HUES48 (cell line): ENCODE measurements at regions not wholly inside any gene's neighbourhood (a gene's known extent, or its start where the extent isn't known, plus 50 kb on each side); places are given as distances from the start of the nearest gene placed in this dataset.

Experiments used
- H3K27ac ChIP-seq: one replicate; pipeline ENCODE4 v1.7.0; 2013; ENCODE audit warnings: low read depth, low read length, inconsistent platforms
- H3K27me3 ChIP-seq: 2 replicates; pipeline ENCODE4 v1.6.1; 2013; ENCODE audit warnings: mild to moderate bottlenecking, low read length; ENCODE audit not compliant: control insufficient read depth, insufficient read depth
- H3K36me3 ChIP-seq: 2 replicates; pipeline ENCODE4 v1.6.1; 2013; ENCODE audit warnings: low read length; ENCODE audit not compliant: control insufficient read depth, insufficient read depth
- H3K4me1 ChIP-seq: 2 replicates; pipeline ENCODE4 v1.6.1; 2013; ENCODE audit warnings: mild to moderate bottlenecking, low read length; ENCODE audit not compliant: control insufficient read depth, insufficient read depth
- H3K4me3 ChIP-seq: 2 replicates; pipeline ENCODE4 v1.5.1; 2013; ENCODE audit warnings: mild to moderate bottlenecking, low read depth, low read length
- H3K9ac ChIP-seq: 2 replicates; pipeline ENCODE4 v1.6.1; 2013; ENCODE audit warnings: mild to moderate bottlenecking, low read depth, low read length, moderate library complexity
- H3K9me3 ChIP-seq: 2 replicates; pipeline ENCODE4 v1.6.1; 2013; ENCODE audit warnings: low read length; ENCODE audit not compliant: control insufficient read depth, insufficient read depth

DNA sequence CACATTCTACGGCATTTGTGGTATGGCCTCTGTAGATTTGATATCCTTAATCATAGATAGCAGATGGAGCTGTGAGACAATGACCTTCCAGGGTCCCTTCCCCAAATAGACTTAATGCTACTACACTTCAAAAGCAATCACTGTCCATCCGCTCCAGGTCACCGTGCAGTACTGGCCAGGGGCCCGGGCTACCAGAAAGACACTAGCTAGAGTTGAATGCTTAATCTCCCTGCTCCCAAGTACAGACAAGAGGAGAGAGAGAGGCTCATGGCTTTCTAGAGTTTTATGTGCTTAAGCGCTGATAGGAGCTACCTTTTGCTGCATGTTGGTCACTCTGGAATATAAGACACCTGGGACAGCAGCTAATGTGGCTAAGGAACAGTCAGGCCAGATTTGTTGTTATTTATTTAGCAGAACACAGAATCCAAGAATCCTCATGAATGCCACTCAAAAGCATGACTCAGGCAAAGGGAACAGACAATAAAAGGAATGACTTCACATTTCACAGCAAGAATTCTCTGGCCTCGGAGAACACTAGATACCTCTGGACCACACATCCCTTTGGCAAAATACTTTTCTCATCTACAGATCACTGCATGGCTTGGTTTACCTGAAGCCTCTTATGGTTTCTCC is 165.0 kb downstream of the LACC1 start:
- Histone ChIP-seq H3K9me3 (no peaks in the 10 kb centered on the region), H3K9ac (no peak overlapping the region), H3K27me3 (no peaks in the 10 kb centered on the region), H3K4me1 (peaks cover 11% of the 10 kb centered on the region; the same call in 1 of the 2 replicates), H3K4me3 (no peak overlapping the region), H3K27ac (no peak overlapping the region), H3K36me3 (no peaks in the 10 kb centered on the region)

DNA sequence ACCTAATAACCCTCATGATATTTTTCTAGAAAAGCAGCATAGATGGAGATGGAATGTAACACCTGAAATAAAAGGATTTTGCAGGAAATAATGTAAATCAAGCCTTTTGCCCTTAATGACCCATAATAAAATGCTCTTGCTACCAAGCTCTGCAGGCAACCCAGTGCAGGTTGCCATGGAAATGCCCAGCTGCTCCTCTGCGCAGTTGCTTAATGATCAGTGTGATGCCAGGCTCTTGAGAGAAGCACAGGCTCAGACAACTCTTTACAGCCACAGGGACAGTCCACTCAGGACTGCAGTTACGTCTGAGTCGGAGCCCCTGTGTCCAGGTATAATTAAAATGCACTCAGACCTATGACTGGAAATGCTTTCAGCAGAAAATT is 165.5 kb downstream of the LACC1 start:
- H3K9me3 ChIP-seq: no peaks in the 10 kb centered on the region
- H3K4me3 ChIP-seq: no peak overlapping the region
- H3K9ac ChIP-seq: no peak overlapping the region
- no peaks in the 10 kb centered on the region for H3K36me3 ChIP-seq
- peaks cover 11% of the 10 kb centered on the region; the same call in 1 of the 2 replicates for H3K4me1 ChIP-seq
- H3K27ac ChIP-seq: no peak overlapping the region
- H3K27me3 ChIP-seq: no peaks in the 10 kb centered on the region

DNA sequence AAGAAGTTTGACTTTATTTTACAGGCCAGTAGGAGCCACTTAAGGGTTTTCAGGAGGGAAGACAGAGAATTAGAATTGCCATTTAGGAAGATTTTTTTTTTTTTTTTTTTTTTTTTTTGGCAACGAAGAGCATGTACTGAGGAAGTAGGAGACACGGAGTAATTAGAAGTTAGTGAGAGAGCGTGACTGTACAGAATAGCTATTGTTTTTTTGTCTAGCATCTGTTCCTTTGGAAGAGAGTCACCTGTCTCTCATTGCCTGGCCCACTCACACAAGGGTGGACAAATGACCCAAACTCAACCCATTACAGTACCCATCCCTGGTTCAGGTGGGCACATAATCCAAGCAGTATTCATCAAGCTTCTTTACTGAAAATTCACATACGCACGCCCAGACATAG is 166.7 kb downstream of the LACC1 start:
- Histone ChIP-seq H3K27me3 (no peaks in the 10 kb centered on the region), H3K4me3 (no peak overlapping the region), H3K36me3 (no peaks in the 10 kb centered on the region), H3K9me3 (no peaks in the 10 kb centered on the region), H3K27ac (no peak overlapping the region), H3K4me1 (peaks cover 11% of the 10 kb centered on the region; the same call in 1 of the 2 replicates), H3K9ac (no peak overlapping the region)

DNA sequence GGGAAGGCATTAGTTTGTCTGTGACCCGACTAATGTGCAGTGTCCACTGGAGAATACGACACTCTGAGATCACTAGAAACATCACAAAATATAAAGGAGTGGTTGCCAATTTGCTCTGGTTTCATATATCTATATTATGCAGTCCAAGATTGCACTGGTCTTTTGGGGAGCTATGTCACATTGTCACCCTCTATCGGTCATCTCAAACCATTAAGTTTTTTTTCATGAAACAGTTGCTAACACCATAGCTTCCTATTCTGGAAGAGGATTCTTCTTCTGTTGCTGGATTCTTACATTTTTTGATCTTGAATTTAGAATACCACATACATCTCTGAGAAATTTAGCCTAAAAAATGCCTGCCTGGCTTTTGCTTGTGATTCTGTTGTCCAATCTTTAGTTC is 168.6 kb downstream of the LACC1 start:
- Histone ChIP-seq H3K36me3 (no peaks in the 10 kb centered on the region), H3K27ac (no peak overlapping the region), H3K27me3 (no peaks in the 10 kb centered on the region), H3K4me3 (no peak overlapping the region), H3K9me3 (no peaks in the 10 kb centered on the region), H3K4me1 (peaks cover 29% of the 10 kb centered on the region), H3K9ac (no peak overlapping the region)

DNA sequence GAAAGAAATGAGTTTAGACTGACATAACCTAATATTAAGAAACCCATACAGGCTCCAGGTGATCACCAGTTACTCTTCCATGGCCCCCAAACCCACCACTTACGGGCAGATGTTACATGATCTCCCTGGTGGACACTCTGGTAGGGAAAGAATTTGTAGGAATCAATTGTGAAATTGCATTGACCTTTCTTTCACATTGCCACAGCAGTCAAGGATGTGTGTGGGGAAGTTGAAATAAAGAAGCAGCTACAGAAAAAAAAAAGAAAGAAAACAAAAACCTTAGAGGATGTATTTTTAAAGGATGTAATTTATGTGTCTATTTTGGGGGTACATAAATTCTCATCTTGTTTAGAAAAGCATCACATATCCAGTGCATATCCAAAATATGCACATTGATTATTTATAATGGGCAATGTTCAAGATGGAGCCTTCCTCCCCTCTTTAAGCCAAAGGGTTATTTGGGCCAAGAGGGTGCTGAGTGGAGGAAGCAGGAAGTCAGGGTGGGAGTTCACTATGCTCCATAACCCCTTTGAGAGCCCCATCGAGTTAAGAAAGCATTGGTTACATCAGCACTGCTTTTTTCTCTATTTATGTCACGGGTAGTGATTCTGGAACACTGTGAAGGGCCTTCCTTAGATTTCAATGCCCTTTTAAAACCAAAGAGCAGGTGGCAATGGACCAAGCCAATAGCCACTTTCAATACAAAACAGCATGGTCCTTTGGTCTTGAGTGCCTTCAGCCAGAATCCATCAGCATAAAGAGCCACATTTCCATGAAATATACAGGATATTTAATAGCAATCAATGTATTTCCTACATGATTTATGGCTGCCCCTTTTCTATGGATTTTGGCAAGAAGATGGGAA is 169.6 kb downstream of the LACC1 start:
- no peaks in the 10 kb centered on the region for H3K27me3 ChIP-seq

DNA sequence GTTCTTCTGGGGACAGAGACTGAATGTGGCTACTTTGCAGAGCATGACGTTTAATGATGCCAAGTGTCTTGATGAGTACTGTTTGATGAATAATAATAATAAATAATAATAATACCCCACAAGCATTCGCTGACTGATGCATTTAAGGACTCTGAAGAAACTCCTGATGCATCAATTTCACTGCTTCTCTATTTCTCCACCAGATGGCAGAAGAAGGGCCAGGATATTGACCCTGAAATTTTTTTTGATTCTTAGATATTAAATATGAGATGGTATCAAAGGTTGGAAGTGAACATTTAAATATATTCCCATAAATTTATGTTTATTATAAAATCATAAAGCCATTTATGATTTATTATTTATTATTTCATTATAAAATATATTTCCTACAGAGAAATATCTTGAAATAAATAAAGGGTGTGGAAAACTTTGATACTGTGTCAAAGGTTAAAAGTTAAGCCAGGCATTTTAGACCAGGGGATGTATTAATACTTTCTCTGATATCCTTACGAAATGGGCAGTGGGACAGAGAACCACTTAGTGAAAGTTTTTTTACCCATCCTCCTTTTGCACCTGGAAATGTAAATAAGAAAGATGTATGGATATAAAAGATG is 170.9 kb downstream of the LACC1 start:
- Histone ChIP-seq H3K9me3 (no peaks in the 10 kb centered on the region), H3K9ac (no peak overlapping the region), H3K27me3 (no peaks in the 10 kb centered on the region), H3K4me3 (no peak overlapping the region), H3K36me3 (no peaks in the 10 kb centered on the region), H3K27ac (no peak overlapping the region), H3K4me1 (peaks cover 27% of the 10 kb centered on the region)

More for the DNA sequence above, 169.6 kb downstream of the LACC1 start:
- no peaks in the 10 kb centered on the region for H3K36me3 ChIP-seq
- H3K9ac ChIP-seq: no peak overlapping the region
- no peak overlapping the region for H3K27ac ChIP-seq
- H3K9me3 ChIP-seq: no peaks in the 10 kb centered on the region
- no peak overlapping the region for H3K4me3 ChIP-seq
- H3K4me1 ChIP-seq: peaks cover 34% of the 10 kb centered on the region

DNA sequence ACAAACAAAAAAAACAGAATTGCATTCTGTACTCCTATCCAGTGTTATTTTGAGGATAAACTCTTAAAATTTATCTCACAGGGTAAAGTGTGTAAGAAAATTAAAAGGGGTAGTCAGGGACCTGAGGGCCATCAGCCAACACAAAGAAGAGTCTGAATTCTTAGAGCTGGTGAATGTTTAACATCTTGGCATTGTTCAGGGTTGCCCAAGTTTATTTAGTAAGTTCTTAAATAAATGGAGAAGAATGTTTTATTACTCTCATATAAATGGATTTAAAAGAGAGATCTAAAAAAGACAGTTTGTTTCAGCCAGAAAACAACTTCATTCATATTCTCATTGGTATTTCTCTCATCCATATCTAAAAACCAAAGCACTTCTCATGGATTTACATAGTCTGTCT is 171.7 kb downstream of the LACC1 start:
- Histone ChIP-seq H3K27me3 (no peaks in the 10 kb centered on the region), H3K9me3 (no peaks in the 10 kb centered on the region), H3K9ac (no peak overlapping the region), H3K4me3 (no peak overlapping the region), H3K36me3 (no peaks in the 10 kb centered on the region), H3K27ac (no peak overlapping the region), H3K4me1 (peaks cover 23% of the 10 kb centered on the region)

DNA sequence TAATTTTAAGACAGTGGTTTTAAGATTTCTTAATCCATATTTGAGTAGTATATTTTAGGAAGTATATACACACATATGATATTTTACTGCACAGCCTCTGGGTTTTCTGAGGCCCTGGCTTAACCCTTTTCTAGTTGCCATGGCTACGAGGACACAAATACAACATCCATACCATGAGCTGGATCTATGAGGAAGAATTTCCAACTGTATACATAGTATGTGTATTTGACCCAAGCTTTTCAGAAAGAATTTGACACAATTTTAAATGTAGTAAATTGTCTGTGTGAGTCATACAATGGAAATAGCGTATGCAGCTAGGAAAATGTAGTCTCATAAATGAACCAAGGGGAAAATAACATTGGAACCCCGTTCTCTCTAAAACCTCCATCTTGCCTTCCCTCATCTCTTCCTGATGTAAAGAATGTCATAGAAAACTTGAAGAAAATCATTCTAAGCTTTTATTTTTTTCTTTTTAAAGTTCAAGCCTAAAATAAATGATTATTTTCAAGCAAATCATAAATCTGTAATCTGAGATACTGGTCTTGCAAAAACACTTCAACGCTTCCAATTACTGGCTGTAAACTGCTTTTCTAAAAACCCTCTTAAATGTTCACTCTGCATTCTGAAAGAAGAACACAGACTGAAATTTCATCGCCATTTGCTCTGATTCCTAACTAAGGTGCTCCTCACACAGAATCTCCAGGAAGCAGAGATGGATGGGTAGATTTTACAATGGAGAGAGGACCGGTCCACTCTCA is 172.4 kb downstream of the LACC1 start:
- Histone ChIP-seq H3K36me3 (no peaks in the 10 kb centered on the region), H3K9me3 (no peaks in the 10 kb centered on the region), H3K27ac (no peak overlapping the region), H3K4me3 (no peak overlapping the region), H3K4me1 (peaks cover 23% of the 10 kb centered on the region), H3K27me3 (no peaks in the 10 kb centered on the region), H3K9ac (no peak overlapping the region)

DNA sequence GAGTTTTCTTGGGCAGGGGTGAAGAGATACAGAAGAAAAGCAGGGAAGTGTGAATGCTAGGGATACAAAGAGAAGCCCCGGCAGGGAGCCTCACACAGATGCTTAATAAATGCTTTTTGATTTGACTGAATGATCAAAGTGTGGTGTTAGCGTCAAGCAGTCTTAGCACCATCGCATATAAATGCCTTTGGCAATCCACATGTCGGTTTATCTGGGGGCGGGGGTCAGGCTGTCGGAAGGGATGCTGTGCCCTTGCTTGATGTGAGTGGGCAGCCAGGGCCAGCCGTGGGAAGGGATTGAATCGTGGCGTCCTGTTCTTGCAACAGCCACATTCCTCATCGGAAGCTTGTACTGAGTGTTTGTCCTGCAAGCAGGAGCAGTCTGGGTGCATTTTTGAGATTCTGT is 173.1 kb downstream of the LACC1 start:
- H3K4me1 ChIP-seq: peaks cover 23% of the 10 kb centered on the region
- no peak overlapping the region for H3K9ac ChIP-seq
- no peaks in the 10 kb centered on the region for H3K9me3 ChIP-seq
- H3K36me3 ChIP-seq: no peaks in the 10 kb centered on the region
- H3K27ac ChIP-seq: peak overlapping the region; percentile 47
- no peak overlapping the region for H3K4me3 ChIP-seq
- peaks cover 1% of the 10 kb centered on the region for H3K27me3 ChIP-seq

DNA sequence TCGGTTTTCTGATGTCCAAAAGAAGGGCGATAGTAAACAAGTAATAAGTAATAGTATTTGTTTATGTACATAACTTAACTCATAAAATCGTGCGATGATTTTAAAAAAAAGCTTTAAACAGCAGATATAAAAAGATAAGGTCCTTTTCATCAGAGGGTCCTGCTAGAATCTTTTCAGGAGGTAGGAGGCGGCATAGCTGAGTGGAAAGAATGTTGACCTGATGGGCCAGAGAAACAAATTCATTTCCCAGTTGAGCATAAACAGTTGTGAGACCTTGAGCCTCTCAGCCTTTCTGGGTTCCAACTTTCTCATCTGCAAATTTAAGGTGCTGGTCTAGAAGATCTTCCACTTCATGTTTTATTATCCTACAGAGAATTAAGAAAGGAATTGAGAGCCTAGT is 173.5 kb downstream of the LACC1 start:
- H3K4me3 ChIP-seq: no peak overlapping the region
- H3K9me3 ChIP-seq: no peaks in the 10 kb centered on the region
- no peak overlapping the region for H3K9ac ChIP-seq
- peaks cover 27% of the 10 kb centered on the region for H3K4me1 ChIP-seq
- H3K27ac ChIP-seq: peak overlapping the region; percentile 47
- H3K36me3 ChIP-seq: no peaks in the 10 kb centered on the region
- H3K27me3 ChIP-seq: peaks cover 6% of the 10 kb centered on the region
